WERI-Rb-1 (cell line): ENCODE measurements at regions not wholly inside any gene's neighbourhood (a gene's known extent, or its start where the extent isn't known, plus 50 kb on each side); places are given as distances from the start of the nearest gene placed in this dataset.

Experiments used
- DNase-seq: peaks from one replicate; pipeline ENCODE4 v3.0.0-alpha.2; 2020
- H3K27ac ChIP-seq: fragments of 250-450 bp; sonication (Bioruptor Pico); 2 replicates; pipeline ENCODE4 v1.5.1; 2020; ENCODE audit warnings: mild to moderate bottlenecking, moderate library complexity
- H3K27me3 ChIP-seq: fragments of 250-450 bp; sonication (Bioruptor Pico); 2 replicates; pipeline ENCODE4 v1.5.1; 2021; ENCODE audit warnings: mild to moderate bottlenecking, low read depth, moderate library complexity; ENCODE audit not compliant: insufficient read depth, severe bottlenecking
- H3K36me3 ChIP-seq: fragments of 250-450 bp; sonication (Bioruptor Pico); 2 replicates; pipeline ENCODE4 v1.5.1; 2020; ENCODE audit warnings: mild to moderate bottlenecking, moderate library complexity
- H3K4me3 ChIP-seq: 2 replicates; pipeline ENCODE4 v1.5.1; 2011; ENCODE audit warnings: low read depth, mild to moderate bottlenecking, control low read depth, low read length
- H3K9me3 ChIP-seq: fragments of 250-450 bp; sonication (Bioruptor Pico); 2 replicates; pipeline ENCODE4 v1.5.1; 2021; ENCODE audit warnings: mild to moderate bottlenecking, moderate library complexity; ENCODE audit not compliant: severe bottlenecking
- TF ChIP-seq, protein P1 (sequence below): IDR thresholded peaks from 2 replicates; pipeline ENCODE4 v1.5.1; 2011; ENCODE audit warnings: low read depth, mild to moderate bottlenecking, control low read depth, inconsistent platforms, low read length

DNA sequence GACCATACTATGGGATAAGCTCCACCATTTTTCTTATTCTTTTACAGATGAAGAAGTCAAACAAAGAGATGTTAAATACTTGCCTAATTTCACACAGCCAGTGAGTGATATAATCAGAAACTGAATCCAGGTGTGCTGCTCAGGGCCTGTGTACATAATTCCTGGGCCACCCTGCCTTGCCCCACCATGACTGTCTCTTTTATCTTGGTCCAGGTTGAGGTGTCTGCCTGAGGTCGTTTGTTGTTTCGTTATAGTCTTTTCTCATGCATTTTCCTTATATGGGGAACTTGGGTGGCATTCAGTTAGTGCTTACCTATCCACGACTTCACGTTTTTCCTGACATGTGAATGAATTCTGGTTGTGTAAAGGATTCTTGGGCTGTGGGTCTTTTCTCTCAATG, 277.6 kb downstream of the COL12A1 start:
- H3K36me3 ChIP-seq, result no peaks in the 10 kb centered on the region
- H3K4me3 ChIP-seq, result no peak overlapping the region
- TF ChIP-seq, protein P1, sequence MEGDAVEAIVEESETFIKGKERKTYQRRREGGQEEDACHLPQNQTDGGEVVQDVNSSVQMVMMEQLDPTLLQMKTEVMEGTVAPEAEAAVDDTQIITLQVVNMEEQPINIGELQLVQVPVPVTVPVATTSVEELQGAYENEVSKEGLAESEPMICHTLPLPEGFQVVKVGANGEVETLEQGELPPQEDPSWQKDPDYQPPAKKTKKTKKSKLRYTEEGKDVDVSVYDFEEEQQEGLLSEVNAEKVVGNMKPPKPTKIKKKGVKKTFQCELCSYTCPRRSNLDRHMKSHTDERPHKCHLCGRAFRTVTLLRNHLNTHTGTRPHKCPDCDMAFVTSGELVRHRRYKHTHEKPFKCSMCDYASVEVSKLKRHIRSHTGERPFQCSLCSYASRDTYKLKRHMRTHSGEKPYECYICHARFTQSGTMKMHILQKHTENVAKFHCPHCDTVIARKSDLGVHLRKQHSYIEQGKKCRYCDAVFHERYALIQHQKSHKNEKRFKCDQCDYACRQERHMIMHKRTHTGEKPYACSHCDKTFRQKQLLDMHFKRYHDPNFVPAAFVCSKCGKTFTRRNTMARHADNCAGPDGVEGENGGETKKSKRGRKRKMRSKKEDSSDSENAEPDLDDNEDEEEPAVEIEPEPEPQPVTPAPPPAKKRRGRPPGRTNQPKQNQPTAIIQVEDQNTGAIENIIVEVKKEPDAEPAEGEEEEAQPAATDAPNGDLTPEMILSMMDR, result no peak

DNA sequence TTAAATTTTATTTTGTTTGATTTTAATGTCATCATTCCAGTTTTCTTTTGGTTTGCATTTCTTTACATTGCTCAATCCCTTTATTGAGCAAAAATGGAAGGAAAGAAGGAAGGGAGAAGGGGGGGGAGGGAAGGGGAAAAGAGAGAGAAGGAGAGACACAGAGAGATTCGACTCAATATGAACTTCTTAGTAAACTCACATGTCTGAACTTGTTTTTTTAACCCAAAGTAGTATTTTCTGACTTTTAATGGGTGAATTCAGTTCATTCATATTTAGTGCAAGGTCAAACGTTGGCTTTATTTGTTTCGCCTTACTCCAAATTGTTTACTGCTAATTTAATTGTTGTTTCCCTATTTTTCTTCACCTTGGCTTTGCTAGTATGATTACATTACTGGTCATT, 278.6 kb downstream of the COL12A1 start:
- TF ChIP-seq, protein P1, result no peak
- no peak for DNase-seq
- Histone ChIP-seq H3K27ac (no peak overlapping the region), H3K4me3 (no peak overlapping the region), H3K9me3 (no peaks in the 10 kb centered on the region), H3K27me3 (peaks cover 38% of the 10 kb centered on the region), H3K36me3 (no peaks in the 10 kb centered on the region)

More for the DNA sequence above, 277.6 kb downstream of the COL12A1 start:
- Histone ChIP-seq H3K9me3 (no peaks in the 10 kb centered on the region), H3K27ac (no peak overlapping the region), H3K27me3 (peaks cover 39% of the 10 kb centered on the region)
- DNase-seq, result no peak

DNA sequence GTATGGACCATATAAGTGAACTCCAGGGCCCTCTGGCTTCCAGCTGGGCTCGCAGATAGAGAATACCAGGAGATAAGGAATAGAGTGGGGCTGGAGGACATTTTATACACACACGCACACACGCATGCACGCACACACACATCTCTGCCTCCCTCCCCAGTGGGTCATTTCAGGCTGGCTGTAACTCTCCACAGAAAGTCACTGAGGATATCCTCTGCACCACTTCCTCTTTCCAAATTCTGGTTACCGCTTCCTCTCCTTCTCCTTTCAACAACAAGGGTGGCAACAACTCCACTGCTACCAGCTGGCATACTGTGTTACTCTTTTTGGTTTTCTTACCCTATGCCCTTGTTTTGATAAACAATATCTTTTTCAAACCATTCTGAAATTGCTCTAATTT, 280.2 kb downstream of the COL12A1 start:
- H3K36me3 ChIP-seq, result no peaks in the 10 kb centered on the region

DNA sequence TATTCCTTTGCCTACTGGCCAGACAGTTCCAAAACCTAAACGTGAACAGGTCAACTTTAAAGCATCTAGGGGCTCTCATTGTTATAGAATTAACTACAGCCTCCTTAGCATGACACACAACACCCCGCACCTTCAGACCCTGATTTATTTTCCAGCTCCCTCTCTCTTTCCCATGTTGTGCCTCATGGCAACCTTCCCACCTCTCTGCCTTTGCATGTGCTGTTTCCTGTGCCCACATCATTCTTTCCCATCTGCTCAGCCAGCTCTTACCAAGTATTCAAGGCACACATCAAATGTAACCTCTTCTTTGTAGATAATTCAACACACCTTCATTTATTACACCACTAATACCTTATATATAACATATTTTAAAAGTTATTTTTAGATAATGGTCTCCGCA, 291.0 kb downstream of the COL12A1 start:
- H3K27ac ChIP-seq, result no peak overlapping the region
- H3K27me3 ChIP-seq, result peaks cover 28% of the 10 kb centered on the region
- H3K4me3 ChIP-seq, result no peak overlapping the region
- TF ChIP-seq, protein P1, result no peak
- no peak for DNase-seq
- no peaks in the 10 kb centered on the region for H3K36me3 ChIP-seq
- no peaks in the 10 kb centered on the region for H3K9me3 ChIP-seq

More for the DNA sequence above, 280.2 kb downstream of the COL12A1 start:
- no peaks in the 10 kb centered on the region for H3K9me3 ChIP-seq
- peaks cover 42% of the 10 kb centered on the region for H3K27me3 ChIP-seq
- H3K27ac ChIP-seq, result no peak overlapping the region
- no peak for DNase-seq
- no peak overlapping the region for H3K4me3 ChIP-seq
- TF ChIP-seq, protein P1, result no peak

DNA sequence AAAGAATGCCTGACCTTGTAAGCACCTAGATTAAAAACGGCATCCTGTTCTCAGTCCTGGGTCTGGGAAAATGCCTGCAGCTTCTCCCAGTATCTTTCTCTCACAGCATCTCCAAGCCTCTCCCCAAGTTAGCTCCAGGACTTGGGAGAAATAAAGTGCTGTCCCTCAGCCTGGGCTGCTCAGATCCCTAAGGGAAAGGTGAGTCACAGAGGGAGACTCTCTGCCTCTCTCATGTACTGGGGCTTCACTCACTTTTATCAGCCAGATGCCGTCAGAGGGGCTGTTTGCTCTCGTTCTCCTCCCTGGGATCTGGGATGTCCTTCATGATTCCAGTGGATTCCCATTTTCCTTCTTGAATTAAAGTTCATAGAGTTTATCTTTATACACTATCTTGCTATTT, 293.6 kb downstream of the COL12A1 start:
- DNase-seq, result no peak
- H3K9me3 ChIP-seq, result no peaks in the 10 kb centered on the region
- TF ChIP-seq, protein P1, result no peak
- H3K27me3 ChIP-seq, result peaks cover 22% of the 10 kb centered on the region
- no peak overlapping the region for H3K4me3 ChIP-seq
- no peak overlapping the region for H3K27ac ChIP-seq
- no peaks in the 10 kb centered on the region for H3K36me3 ChIP-seq

DNA sequence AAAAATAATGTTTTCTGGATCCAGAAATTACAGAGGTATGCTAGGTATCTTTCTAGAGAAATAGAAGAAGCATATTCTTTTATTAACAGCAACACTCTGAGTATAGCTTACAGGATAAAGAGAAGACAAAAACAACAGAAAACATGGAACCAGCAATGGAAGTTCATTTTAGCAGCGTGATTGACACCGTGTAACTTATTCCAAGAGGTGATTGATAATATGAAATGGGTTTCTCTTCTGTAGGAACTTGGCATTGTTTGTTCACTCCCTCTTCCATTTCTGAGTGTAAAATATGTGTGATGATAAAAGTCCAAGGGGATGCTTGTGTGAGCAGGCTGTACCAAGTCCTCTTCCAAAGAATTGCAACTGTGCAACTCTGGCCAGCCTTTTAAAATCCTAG, 303.0 kb downstream of the COL12A1 start:
- Histone ChIP-seq H3K27me3 (peaks cover 20% of the 10 kb centered on the region), H3K36me3 (no peaks in the 10 kb centered on the region), H3K9me3 (no peaks in the 10 kb centered on the region), H3K4me3 (no peak overlapping the region), H3K27ac (no peak overlapping the region)
- TF ChIP-seq, protein P1, result no peak
- DNase-seq, result no peak
